Endothelial cell of umbilical vein (primary cell): ENCODE measurements at regions not wholly inside any gene's neighbourhood (a gene's known extent, or its start where the extent isn't known, plus 50 kb on each side); places are given as distances from the start of the nearest gene placed in this dataset.

ENCODE experiments used
- BruUV-seq: library from RNA; stranded (reverse); fragments of 400-500 nt; replicated peaks from 2 replicates; lab custom pipeline; 2021; lab: Mats Ljungman, UMichigan
- CTCF ChIA-PET: fragments of 300-600, 350-600 bp; sonication (Branson Sonifier 250); formaldehyde crosslinking; loops from one replicate; lab custom pipeline; 2021; ENCODE audit warnings: antibody characterized with exemption, inconsistent platforms; lab: Charles Lee
- POLR2A ChIA-PET: fragments of 300-600, 350-600 bp; sonication (Branson Sonifier 250); formaldehyde crosslinking; loops from one replicate; lab custom pipeline; 2021; ENCODE audit warnings: antibody characterized with exemption, inconsistent platforms; lab: Charles Lee
- DNase-seq: peaks from one replicate; pipeline ENCODE4 v3.0.0-alpha.2; 2011; ENCODE audit warnings: low read depth, low spot score
- FAIRE-seq: peaks from 2 replicates; lab custom pipeline; 2011; peaks lifted over from hg19 to GRCh38; lab: Jason Lieb, UNC
- H2AFZ ChIP-seq: 2 replicates; pipeline ENCODE4 v1.6.0; 2012; ENCODE audit warnings: low read depth, low read length, control low read depth, inconsistent platforms
- H3K27ac ChIP-seq: 2 replicates; pipeline ENCODE4 v1.5.1; 2011; ENCODE audit warnings: low read depth, mild to moderate bottlenecking, control low read depth, low read length, moderate library complexity; ENCODE audit not compliant: insufficient read depth
- H3K27me3 ChIP-seq, 2 experiments: 2 replicates each; pipeline versions ENCODE4 v1.6.0 to v1.6.1; 2011; ENCODE audit warnings: low read length in 2 of 2, mixed read lengths in 1 of 2; ENCODE audit not compliant: control insufficient read depth in 2 of 2, insufficient read depth in 2 of 2
- H3K36me3 ChIP-seq, 2 experiments: 2 replicates in 1 of 2; 3 replicates in 1 of 2; pipeline ENCODE4 v1.5.1; 2011; ENCODE audit warnings: low read length in 2 of 2, mild to moderate bottlenecking in 1 of 2, moderate library complexity in 1 of 2; ENCODE audit not compliant: control insufficient read depth in 2 of 2, insufficient read depth in 2 of 2; ENCODE audit errors: extremely low read depth in 1 of 2
- H3K4me1 ChIP-seq: 3 replicates; pipeline ENCODE4 v1.5.1; 2011; ENCODE audit warnings: mild to moderate bottlenecking, low read length; ENCODE audit not compliant: control insufficient read depth, insufficient read depth; ENCODE audit errors: extremely low read depth
- H3K4me2 ChIP-seq: 2 replicates; pipeline ENCODE4 v1.6.1; 2011; ENCODE audit warnings: low read length, control low read depth, mixed read lengths; ENCODE audit not compliant: insufficient read depth
- H3K4me3 ChIP-seq, 3 experiments: fragments of 200-600 bp in 1 of 3; sonication (generic), shearing (Covaris generic) in 1 of 3; replicated peaks in 1 of 3; 2 replicates each; pipeline ENCODE4 v1.5.1; 2011 to 2016; ENCODE audit warnings: control low read depth in 3 of 3, low read length in 3 of 3, mild to moderate bottlenecking in 2 of 3, inconsistent platforms in 1 of 3, low read depth in 1 of 3, moderate library complexity in 1 of 3; ENCODE audit not compliant: insufficient read depth in 1 of 3
- H3K79me2 ChIP-seq: 2 replicates; pipeline ENCODE4 v1.6.0; 2012; ENCODE audit warnings: low read length, inconsistent platforms; ENCODE audit not compliant: control insufficient read depth, insufficient read depth
- H3K9ac ChIP-seq: replicated peaks from 2 replicates; pipeline ENCODE3; 2011; ENCODE audit warnings: low read length, control low read depth; ENCODE audit not compliant: insufficient read depth; ENCODE audit errors: extremely low read depth
- H3K9me1 ChIP-seq: replicated peaks from 3 replicates; pipeline ENCODE4 v1.6.0; 2011; ENCODE audit warnings: mild to moderate bottlenecking, low read length; ENCODE audit not compliant: control insufficient read depth, insufficient read depth; ENCODE audit errors: extremely low read depth
- H3K9me3 ChIP-seq: replicated peaks from 2 replicates; pipeline ENCODE4 v1.5.1; 2012; ENCODE audit warnings: low read length, inconsistent platforms; ENCODE audit not compliant: control insufficient read depth, insufficient read depth
- H4K20me1 ChIP-seq: replicated peaks from 2 replicates; pipeline ENCODE3; 2011; ENCODE audit warnings: mild to moderate bottlenecking, low read length; ENCODE audit not compliant: control insufficient read depth, insufficient read depth; ENCODE audit errors: extremely low read depth
- CTCF ChIP-seq, 2 donors: IDR thresholded peaks; 1 replicate in 1 of 2; 2 replicates in 1 of 2; pipeline ENCODE4 v1.5.1; 2011; ENCODE audit warnings: low read length in 2 of 2, mild to moderate bottlenecking in 2 of 2, moderate library complexity in 2 of 2, control low read depth in 1 of 2, inconsistent platforms in 1 of 2, low read depth in 1 of 2; ENCODE audit not compliant: insufficient read depth in 1 of 2; ENCODE audit errors: extremely low read depth in 1 of 2
- EZH2 ChIP-seq: IDR thresholded peaks from 2 replicates; pipeline ENCODE4 v1.6.1; 2012; ENCODE audit warnings: borderline replicate concordance, low read depth, mild to moderate bottlenecking, moderate library complexity, low read length, inconsistent platforms; ENCODE audit not compliant: severe bottlenecking
- FOS ChIP-seq: IDR thresholded peaks from 2 replicates; pipeline ENCODE4 v1.6.1; 2011; ENCODE audit warnings: mild to moderate bottlenecking, low read length, moderate library complexity, borderline replicate concordance; ENCODE audit not compliant: insufficient read depth
- GATA2 ChIP-seq: IDR thresholded peaks from 2 replicates; pipeline ENCODE4 v1.7.0; 2011; ENCODE audit warnings: low read depth, mild to moderate bottlenecking, moderate library complexity, mixed read lengths, low read length; ENCODE audit not compliant: insufficient read length, insufficient read depth
- JUN ChIP-seq: IDR thresholded peaks from 2 replicates; pipeline ENCODE4 v1.6.1; 2011; ENCODE audit warnings: borderline replicate concordance, low read depth; ENCODE audit not compliant: insufficient read length, insufficient read depth
- MAX ChIP-seq: IDR thresholded peaks from 2 replicates; pipeline ENCODE4 v1.6.1; 2011; ENCODE audit not compliant: insufficient read depth, insufficient read length
- MYC ChIP-seq: IDR thresholded peaks from one replicate; pipeline ENCODE4 v1.6.1; 2011; ENCODE audit warnings: mild to moderate bottlenecking, low read depth, low read length
- POLR2A ChIP-seq: IDR thresholded peaks from 2 replicates; pipeline ENCODE4 v1.6.1; 2012; ENCODE audit warnings: low read depth, mild to moderate bottlenecking, control low read depth, low read length
- POLR2AphosphoS5 ChIP-seq: IDR thresholded peaks from 2 replicates; pipeline ENCODE4 v1.6.1; 2012; ENCODE audit warnings: low read depth, mild to moderate bottlenecking, control low read depth, low read length, moderate library complexity; ENCODE audit not compliant: insufficient read depth
- dilution Hi-C: fragments of 300-500 bp; cut with MboI; formaldehyde crosslinking; loops from one replicate; pipeline ENCODE4 v1.15.0; 2019; ENCODE audit warnings: low sequenced_read_pairs; ENCODE audit not compliant: extremely low pct_ligation_motif_present
- intact Hi-C: fragments of 100-400 bp; cut with micrococcal nuclease; formaldehyde crosslinking; loops from one replicate; pipeline ENCODE4 v1.10.0; 2022

- Histone ChIP-seq H3K4me1 (no peaks in the 10 kb centered on the region), H4K20me1 (no peaks in the 10 kb centered on the region), H3K36me3 (no peaks in the 10 kb centered on the region), H3K9me1 (no peaks in the 10 kb centered on the region), H3K4me2 (no peak overlapping the region), H2AFZ (no peak overlapping the region), H3K4me3 (no peak overlapping the region), H3K27ac (no peak overlapping the region), H3K9ac (no peak overlapping the region), H3K79me2 (no peaks in the 10 kb centered on the region), H3K9me3 (no peaks in the 10 kb centered on the region), H3K27me3 (no peaks in the 10 kb centered on the region)
- no peak for FAIRE-seq
- no TSS peak for BruUV-seq
- no peak for DNase-seq
- intact Hi-C loops: no loop called here
- dilution Hi-C loops: no loop called here
- TF ChIP-seq POLR2A: no peak
- no peak for TF ChIP-seq JUN
- no peak for TF ChIP-seq MYC
- no peak for TF ChIP-seq GATA2
- no peak for TF ChIP-seq CTCF (IDR thresholded peaks at IDR 0.05; ENCODE audit: extremely low read depth in 1 of 2, insufficient read depth in 1 of 2, low read depth in 1 of 2, low read length in 2 of 2)
- TF ChIP-seq MAX: no peak
- no peak for TF ChIP-seq POLR2AphosphoS5
- no peak for TF ChIP-seq EZH2
- TF ChIP-seq FOS: no peak
- ChIA-PET CTCF (no interaction called here), POLR2A (no interaction called here)
These were observed 122.9 kb downstream of the HINT1 start for GRCh38 chr5:131042021-131042789.
